ENCODE measurements at regions not wholly inside any gene's neighbourhood (a gene's known extent, or its start where the extent isn't known, plus 50 kb on each side); places are given as distances from the start of the nearest gene placed in this dataset.

DNA sequence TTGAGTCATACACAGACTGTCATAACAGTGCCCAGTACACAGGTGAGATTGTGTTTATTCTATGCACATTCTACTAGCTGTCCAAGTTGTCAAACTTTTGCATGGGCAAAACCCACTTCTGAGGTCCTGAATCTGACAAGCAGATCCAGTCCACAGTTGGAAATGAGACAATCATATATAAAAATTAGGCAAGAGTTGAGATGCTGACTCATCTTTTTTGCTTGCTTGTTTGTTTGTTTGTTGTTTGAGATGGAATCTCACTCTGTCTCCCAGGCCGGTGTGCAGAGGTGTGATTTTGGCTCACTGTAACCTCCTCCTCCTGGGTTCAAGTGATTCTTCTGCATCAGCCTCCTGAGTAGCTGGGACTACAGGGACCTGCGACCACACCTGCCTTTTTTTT is 323.8 kb downstream of the RPS4Y2 start:
- H3K27ac ChIP-seq (ENCODE audit: low read depth, low read length, poor library complexity, severe bottlenecking): no peak overlapping the region
- no peak overlapping the region for H3K4me3 ChIP-seq (ENCODE audit: low read depth, low read length, poor library complexity, severe bottlenecking)
- no peak for DNase-seq (ENCODE audit: low spot score)
- H2AFZ ChIP-seq (ENCODE audit: low read length): no peak overlapping the region
- TF ChIP-seq EZH2phosphoT487 (IDR thresholded peaks at IDR 0.05; ENCODE audit: borderline replicate concordance, low read depth, low read length): no peak
- TF ChIP-seq, protein P1, sequence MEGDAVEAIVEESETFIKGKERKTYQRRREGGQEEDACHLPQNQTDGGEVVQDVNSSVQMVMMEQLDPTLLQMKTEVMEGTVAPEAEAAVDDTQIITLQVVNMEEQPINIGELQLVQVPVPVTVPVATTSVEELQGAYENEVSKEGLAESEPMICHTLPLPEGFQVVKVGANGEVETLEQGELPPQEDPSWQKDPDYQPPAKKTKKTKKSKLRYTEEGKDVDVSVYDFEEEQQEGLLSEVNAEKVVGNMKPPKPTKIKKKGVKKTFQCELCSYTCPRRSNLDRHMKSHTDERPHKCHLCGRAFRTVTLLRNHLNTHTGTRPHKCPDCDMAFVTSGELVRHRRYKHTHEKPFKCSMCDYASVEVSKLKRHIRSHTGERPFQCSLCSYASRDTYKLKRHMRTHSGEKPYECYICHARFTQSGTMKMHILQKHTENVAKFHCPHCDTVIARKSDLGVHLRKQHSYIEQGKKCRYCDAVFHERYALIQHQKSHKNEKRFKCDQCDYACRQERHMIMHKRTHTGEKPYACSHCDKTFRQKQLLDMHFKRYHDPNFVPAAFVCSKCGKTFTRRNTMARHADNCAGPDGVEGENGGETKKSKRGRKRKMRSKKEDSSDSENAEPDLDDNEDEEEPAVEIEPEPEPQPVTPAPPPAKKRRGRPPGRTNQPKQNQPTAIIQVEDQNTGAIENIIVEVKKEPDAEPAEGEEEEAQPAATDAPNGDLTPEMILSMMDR (conservative IDR thresholded peaks at IDR 0.05; ENCODE audit: low read length): no peak
- intact Hi-C loops (cut with micrococcal nuclease; ENCODE audit: unreplicated experiment): no loop called here
- no peaks in the 10 kb centered on the region for H3K79me2 ChIP-seq (ENCODE audit: insufficient read depth, low read depth, low read length)
- CTCF ChIA-PET (ENCODE audit: unreplicated experiment): no interaction called here
- H3K4me1 ChIP-seq (ENCODE audit: insufficient read depth, low read length, poor library complexity, severe bottlenecking): no peaks in the 10 kb centered on the region
- no peaks in the 10 kb centered on the region for H4K20me1 ChIP-seq (ENCODE audit: insufficient read depth, low read length)
- H3K9me3 ChIP-seq (ENCODE audit: low read length): no peaks in the 10 kb centered on the region
- H3K4me2 ChIP-seq (ENCODE audit: low read length): no peak overlapping the region
- H3K36me3 ChIP-seq (ENCODE audit: insufficient read depth, low read length): no peaks in the 10 kb centered on the region
- POLR2A ChIA-PET: no interaction called here
- no TSS peak for BruUV-seq (replicated peaks)
- H3K9me2 ChIP-seq (ENCODE audit: insufficient read depth, low read length): no peaks in the 10 kb centered on the region

DNA sequence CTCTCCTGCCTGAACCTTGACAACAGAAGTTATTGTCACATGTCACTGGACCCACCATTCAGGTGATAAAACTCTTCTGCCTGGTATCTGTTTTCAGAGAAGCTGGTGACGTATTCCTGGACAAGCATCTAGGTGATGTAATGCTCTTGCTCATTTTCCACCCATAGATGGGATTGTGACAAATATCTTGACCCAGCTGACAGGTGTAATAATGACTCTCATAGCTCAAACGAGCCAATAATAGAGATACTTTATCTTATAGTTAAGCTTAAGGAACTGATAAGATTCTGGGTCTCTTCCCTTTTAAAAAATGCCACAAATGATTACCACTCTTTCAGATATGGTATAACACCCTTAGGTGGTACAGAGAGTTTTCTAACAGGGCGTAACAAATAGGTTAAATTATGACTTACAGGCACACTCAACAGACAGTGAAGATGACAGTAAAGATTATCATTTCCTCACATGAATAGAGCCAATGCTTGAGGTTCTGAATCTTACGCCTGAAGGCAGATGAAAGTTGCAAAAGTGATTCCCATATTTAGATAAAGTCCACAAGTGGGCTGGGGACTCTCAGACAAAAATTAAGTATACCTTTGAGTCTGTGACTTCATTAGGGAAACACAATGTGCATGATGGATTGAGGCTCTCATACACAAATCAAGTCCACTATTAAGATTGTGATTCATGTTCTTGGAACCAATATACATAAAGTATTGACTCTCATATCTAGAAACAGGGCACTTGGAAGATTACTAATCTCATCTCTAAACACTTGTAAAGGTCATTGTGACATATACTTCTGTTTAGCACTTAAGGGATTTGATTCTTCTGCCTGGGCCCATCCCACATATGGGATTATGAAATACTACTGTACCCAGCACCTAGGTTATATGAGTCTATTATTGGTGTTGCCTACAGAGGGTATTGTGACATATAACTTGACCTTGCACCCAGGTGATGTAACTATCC is 326.0 kb downstream of the RPS4Y2 start:
- CTCF ChIA-PET (ENCODE audit: unreplicated experiment): no interaction called here
- H3K9me2 ChIP-seq (ENCODE audit: insufficient read depth, low read length): no peaks in the 10 kb centered on the region
- H3K4me3 ChIP-seq (ENCODE audit: low read depth, low read length, poor library complexity, severe bottlenecking): no peak overlapping the region
- H3K27ac ChIP-seq (ENCODE audit: low read depth, low read length, poor library complexity, severe bottlenecking): no peak overlapping the region
- no TSS peak for BruUV-seq (replicated peaks)
- H3K4me1 ChIP-seq (ENCODE audit: insufficient read depth, low read length, poor library complexity, severe bottlenecking): no peaks in the 10 kb centered on the region
- H2AFZ ChIP-seq (ENCODE audit: low read length): no peak overlapping the region
- no peaks in the 10 kb centered on the region for H3K9me3 ChIP-seq (ENCODE audit: low read length)
- H3K36me3 ChIP-seq (ENCODE audit: insufficient read depth, low read length): no peaks in the 10 kb centered on the region
- POLR2A ChIA-PET: no interaction called here
- no peak for DNase-seq (ENCODE audit: low spot score)
- H3K4me2 ChIP-seq (ENCODE audit: low read length): no peak overlapping the region
- H4K20me1 ChIP-seq (ENCODE audit: insufficient read depth, low read length): no peaks in the 10 kb centered on the region
- intact Hi-C loops (cut with micrococcal nuclease; ENCODE audit: unreplicated experiment): no loop called here
- TF ChIP-seq EZH2phosphoT487 (IDR thresholded peaks at IDR 0.05; ENCODE audit: borderline replicate concordance, low read depth, low read length): no peak
- TF ChIP-seq, protein P1 (conservative IDR thresholded peaks at IDR 0.05; ENCODE audit: low read length): no peak
- H3K79me2 ChIP-seq (ENCODE audit: insufficient read depth, low read depth, low read length): no peaks in the 10 kb centered on the region

DNA sequence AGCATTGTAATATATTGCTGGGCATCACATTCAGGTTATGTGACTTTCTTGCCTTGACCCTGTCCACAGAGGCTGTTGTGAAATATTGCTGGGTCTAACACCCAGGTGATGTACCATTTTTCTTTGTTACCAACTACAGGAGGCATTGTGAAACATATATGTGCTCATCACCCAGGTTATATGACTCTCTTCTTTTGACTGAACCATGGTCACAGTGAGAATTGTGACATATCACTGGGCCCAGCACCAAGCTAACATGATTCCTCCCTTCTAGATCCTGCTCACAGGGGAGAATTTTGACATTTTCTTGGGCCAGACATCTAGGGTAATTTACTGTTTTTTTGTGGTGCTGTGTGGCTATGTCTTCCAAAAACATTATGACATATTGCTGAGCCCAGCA is 326.7 kb downstream of the RPS4Y2 start:
- no peak overlapping the region for H2AFZ ChIP-seq (ENCODE audit: low read length)
- TF ChIP-seq, protein P1 (conservative IDR thresholded peaks at IDR 0.05; ENCODE audit: low read length): no peak
- no peaks in the 10 kb centered on the region for H4K20me1 ChIP-seq (ENCODE audit: insufficient read depth, low read length)
- intact Hi-C loops (cut with micrococcal nuclease; ENCODE audit: unreplicated experiment): no loop called here
- no peaks in the 10 kb centered on the region for H3K79me2 ChIP-seq (ENCODE audit: insufficient read depth, low read depth, low read length)
- H3K9me2 ChIP-seq (ENCODE audit: insufficient read depth, low read length): no peaks in the 10 kb centered on the region
- CTCF ChIA-PET (ENCODE audit: unreplicated experiment): no interaction called here
- no peaks in the 10 kb centered on the region for H3K4me1 ChIP-seq (ENCODE audit: insufficient read depth, low read length, poor library complexity, severe bottlenecking)
- H3K4me3 ChIP-seq (ENCODE audit: low read depth, low read length, poor library complexity, severe bottlenecking): no peak overlapping the region
- H3K36me3 ChIP-seq (ENCODE audit: insufficient read depth, low read length): no peaks in the 10 kb centered on the region
- no peak for DNase-seq (ENCODE audit: low spot score)
- BruUV-seq (replicated peaks): no TSS peak
- POLR2A ChIA-PET: no interaction called here
- H3K27ac ChIP-seq (ENCODE audit: low read depth, low read length, poor library complexity, severe bottlenecking): no peak overlapping the region
- no peaks in the 10 kb centered on the region for H3K9me3 ChIP-seq (ENCODE audit: low read length)
- no peak overlapping the region for H3K4me2 ChIP-seq (ENCODE audit: low read length)
